GM23248 (cell line): ENCODE measurements at regions not wholly inside any gene's neighbourhood (a gene's known extent, or its start where the extent isn't known, plus 50 kb on each side); places are given as distances from the start of the nearest gene placed in this dataset.

Experiments used
- EZH2 ChIP-seq: fragments of 200-600 bp; sonication (generic); IDR thresholded peaks from 2 replicates; pipeline ENCODE4 v1.6.1; 2018; ENCODE audit warnings: antibody characterized with exemption, mild to moderate bottlenecking; ENCODE audit not compliant: insufficient read depth, poor library complexity, severe bottlenecking
- EZH2phosphoT487 ChIP-seq: fragments of 200-600 bp; sonication (generic); IDR thresholded peaks from 2 replicates; pipeline ENCODE4 v1.6.1; 2018; ENCODE audit warnings: antibody characterized with exemption, moderate library complexity, mild to moderate bottlenecking, low read depth; ENCODE audit not compliant: insufficient read depth

- TF ChIP-seq EZH2 (no peak), EZH2phosphoT487 (no peak)
These were observed 157.3 kb downstream of the CDCA7 start for GRCh38 chr2:173511942-173512341.
